ENCODE measurements at regions not wholly inside any gene's neighbourhood (a gene's known extent, or its start where the extent isn't known, plus 50 kb on each side); places are given as distances from the start of the nearest gene placed in this dataset.

GRCh38 chr6:170030284-170030815, 260.5 kb downstream of the DLL1 start:
- no peak for DNase-seq

- DNase-seq = no peak
Measured at GRCh38 chr6:170029416-170030283, 261.2 kb downstream of the DLL1 start.

- no peak for DNase-seq
Measured at GRCh38 chr6:170028629-170029345, 262.1 kb downstream of the DLL1 start.

DNA sequence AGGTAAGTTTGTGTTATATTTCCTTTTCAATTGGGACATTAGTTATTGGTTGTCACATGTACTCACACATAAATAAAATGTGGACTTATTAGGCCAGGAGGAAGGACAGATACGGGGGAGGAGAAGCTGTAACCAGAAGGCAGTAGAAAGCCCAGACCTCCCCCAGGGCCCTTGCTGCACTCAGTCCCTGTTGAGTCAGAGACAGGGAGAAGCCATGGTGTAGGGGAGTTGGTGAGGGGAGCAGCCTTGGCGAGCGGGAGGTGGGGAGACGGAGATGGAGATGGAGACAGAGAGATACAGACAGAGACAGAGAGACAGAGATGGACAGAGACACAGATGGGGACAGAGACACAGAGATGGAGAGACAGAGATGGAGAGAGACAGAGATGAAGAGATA, 263.2 kb downstream of the DLL1 start:
- no peak for DNase-seq

- no peak for DNase-seq
Measured at GRCh38 chr6:170026751-170027646, 263.9 kb downstream of the DLL1 start.

DNA sequence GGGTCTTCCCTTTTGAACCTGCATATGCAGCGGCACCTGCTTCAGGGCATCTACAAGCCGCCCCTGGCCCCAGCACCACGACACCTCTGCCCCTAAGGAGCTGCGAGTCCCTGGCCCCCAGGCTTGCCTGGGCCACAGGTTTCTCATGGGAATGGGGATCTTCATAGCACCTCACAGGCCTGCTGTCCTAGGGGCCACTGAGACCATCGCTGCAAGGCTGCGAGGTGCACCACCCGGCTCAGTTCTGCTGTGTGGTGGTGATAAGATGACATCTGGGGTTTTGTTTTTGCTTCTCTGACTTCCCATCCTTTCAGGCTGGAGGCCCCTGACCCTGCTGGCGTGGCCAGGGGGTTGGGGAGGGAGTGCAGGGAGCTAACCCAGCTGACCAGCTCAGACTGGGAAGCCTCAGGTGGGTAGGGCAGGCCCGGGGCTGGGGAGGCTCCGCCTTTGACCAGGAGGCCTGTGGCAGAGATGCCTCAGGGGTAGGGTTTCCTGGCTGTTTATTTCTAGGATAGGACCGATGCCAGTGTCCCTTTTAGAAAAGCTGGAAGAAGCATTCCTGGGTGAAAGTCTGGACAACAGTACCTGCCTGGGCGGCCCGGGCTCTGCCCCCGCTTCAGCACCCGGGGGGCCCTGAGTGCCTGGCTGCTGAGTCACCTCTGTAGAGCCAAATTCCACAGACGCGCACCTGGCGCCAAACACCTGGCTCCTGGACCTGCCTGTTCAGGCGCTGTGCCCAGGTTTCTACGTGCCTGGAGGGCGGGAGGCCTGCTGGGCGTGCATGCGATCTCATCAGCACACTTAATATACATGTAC, 264.7 kb downstream of the DLL1 start:
- DNase-seq = no peak

DNA sequence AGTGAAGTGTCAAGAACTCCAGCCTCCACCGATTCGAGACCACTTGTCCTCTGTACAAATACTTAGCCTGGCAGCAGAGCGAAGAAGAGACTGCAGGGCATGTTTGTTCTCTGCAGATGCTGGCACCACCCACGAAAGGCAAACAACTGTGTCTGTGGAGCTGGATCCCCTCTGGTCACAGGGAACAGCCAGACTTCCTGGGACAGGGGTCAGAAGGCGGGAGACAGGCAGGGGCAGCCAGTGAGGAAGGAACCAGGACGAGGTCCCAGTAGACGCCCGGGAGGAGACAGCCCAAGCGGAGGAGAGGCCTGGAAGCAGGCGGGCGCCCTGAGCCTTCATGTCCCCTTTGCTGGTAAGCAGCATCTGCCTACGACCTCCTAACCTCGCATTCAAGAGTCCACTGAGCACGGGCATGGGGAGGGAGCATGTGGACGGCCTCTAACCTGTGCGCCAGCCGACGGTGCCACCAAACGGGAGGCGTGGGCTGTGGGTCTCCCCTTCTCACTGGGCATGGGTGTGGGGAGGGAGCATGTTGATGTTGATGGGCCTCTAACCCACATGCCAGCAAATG, 265.5 kb downstream of the DLL1 start:
- no peak for DNase-seq

GRCh38 chr6:170024940-170025339, 265.9 kb downstream of the DLL1 start:
- DNase-seq = no peak

- no peak for DNase-seq
Measured at GRCh38 chr6:170023620-170024521, 267.0 kb downstream of the DLL1 start.

GRCh38 chr6:170022827-170023619, 267.9 kb downstream of the DLL1 start:
- no peak for DNase-seq

GRCh38 chr6:170022291-170022722, 268.6 kb downstream of the DLL1 start:
- DNase-seq = no peak

DNA sequence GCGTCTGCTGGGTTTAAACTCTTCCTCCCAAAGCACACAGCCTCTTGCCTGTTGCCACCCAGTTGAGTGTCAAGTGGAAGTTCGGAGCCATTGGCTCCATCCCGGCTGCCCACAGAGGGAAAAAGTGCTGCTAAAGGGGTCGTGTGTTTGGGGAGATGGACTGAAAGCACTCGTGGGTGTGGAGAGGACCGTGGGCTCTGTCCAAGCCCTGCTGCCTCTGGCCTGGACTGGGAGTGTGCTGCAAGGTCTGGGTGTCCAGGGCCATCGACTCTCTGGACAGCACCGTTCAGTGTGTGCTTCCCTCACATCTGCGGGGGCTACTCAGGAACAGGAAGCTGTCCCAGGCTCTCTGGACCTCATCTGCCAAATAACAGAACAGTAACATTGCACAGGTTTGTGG, 269.3 kb downstream of the DLL1 start:
- DNase-seq = no peak

DNA sequence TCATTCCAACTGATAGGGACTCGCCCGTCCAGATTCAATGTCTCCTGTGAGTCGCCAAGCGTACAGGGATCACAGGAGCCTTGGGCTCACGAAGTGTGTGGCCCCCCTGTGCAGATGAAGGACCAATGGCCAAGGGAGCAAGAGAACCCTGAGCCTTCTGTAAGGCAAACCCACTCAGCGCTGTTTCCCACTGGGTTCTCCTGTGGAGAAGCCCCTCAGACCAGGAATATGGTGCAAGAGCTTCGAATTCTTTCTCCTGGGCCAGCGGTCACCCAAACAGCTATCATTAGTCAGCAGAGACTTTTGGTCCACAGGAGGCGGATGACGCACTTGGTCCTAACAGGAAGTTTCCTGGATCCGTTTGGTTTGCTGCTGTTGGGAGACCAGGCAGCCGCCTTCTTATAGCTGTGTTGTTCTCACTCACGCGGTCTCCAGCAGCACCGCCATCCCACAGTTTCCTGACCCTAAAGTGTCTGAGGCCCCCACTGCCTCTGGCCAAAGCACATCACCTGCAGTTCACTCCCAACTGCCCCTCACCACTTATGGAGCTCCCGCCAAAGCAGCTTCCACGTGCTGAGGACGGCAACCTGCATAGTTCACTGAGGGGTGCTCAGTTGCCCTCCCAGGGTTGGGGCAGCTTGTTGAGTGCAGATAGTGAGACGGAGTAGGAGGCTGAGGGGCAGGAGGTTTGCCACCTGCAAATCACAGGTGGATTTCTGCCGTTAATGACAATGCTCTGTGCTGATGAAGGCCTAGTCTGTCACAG, 268.6 kb downstream of the ERMARD start:
- no peak for DNase-seq

DNA sequence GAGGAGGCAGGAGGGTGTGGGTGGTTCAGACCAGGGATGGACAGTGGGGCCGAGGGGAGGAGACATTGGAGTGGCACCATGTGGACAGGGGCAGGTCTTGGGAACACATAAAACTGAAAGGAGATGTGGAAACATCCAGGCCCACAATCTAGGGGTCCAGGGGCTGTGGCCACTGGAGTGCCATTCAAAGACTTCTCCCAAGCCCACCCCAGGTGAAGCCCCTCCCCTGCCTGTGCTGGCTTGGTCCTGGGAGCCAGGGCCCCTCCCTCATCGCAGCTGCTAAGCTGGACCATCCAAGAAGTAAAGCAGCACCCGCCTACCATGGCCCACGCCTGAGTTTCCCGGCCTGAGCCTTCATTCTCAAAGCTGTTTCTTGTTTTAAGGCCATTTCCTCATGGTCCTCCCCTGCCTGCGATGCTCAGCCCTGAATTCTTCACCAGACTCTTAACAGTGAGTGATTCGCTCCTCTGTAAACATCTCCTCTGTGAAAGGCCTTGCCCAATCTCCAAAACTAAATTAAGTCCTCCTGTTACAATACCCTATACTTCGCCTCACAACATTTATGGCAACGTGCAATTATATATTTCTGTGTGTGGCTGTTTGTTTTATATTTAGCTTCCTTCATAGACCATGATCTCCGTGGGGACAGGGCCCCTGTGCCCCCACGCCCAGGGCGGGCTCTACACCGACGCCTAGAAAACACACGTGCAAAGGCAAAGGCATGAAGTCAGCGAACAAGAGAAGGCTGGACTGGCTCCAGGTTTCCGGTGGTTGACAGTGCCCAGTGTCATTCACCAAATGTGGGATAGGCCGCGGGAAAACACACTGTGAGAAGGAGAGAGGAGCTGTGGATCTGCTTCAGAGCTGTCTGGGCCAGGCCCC, 267.8 kb downstream of the ERMARD start:
- DNase-seq = no peak

GRCh38 chr6:170018422-170018935, 267.1 kb downstream of the ERMARD start:
- no peak for DNase-seq

- DNase-seq = no peak
Measured at GRCh38 chr6:170017603-170018320, 266.3 kb downstream of the ERMARD start.
